ENCODE measurements at regions not wholly inside any gene's neighbourhood (a gene's known extent, or its start where the extent isn't known, plus 50 kb on each side); places are given as distances from the start of the nearest gene placed in this dataset.

DNA sequence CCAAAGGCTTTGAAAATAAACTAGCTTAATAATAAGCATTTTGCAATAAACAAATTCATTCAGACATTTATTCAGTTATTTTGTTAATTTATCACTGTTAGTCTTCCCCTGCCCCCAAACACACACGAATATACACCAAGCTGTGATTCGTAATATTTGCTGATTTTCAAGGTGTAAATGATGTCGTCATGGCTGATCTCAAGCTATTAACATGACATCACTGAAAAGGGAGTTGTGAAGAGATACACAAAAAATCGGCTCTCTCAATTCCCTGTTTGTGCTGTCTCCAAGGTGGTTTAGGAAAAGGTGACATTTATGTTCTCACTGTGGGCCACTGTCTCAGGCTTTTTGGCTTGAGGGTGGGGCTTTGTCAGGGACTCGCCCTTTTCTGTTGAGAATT, 413.3 kb downstream of the CDH9 start:
- 67 to 77% methylated on average over 5 of the region's 5 CpGs for WGBS, 2 donors
- no peak for TF ChIP-seq POLR2A (IDR thresholded peaks at IDR 0.05)
- TF ChIP-seq CTCF (IDR thresholded peaks at IDR 0.05): no peak

GRCh38 chr5:26622947-26623346, 415.4 kb downstream of the CDH9 start:
- 76 to 79% methylated on average over 3 of the region's 3 CpGs for WGBS, 2 donors
- no peaks in the 10 kb centered on the region for H3K4me1 ChIP-seq
- H3K27ac ChIP-seq: no peak overlapping the region
- H3K27me3 ChIP-seq: no peaks in the 10 kb centered on the region
- no peak for DNase-seq
- intact Hi-C loops (cut with DNase I; ENCODE audit: low total_unique reads): no loop called here
- no peak overlapping the region for H3K4me3 ChIP-seq
- no peak for TF ChIP-seq POLR2A (IDR thresholded peaks at IDR 0.05)
- no peak for TF ChIP-seq CTCF (IDR thresholded peaks at IDR 0.05)
- H3K36me3 ChIP-seq (ENCODE audit: low read depth, missing control alignments): no peaks in the 10 kb centered on the region
- no peaks in the 10 kb centered on the region for H3K9me3 ChIP-seq

More for the DNA sequence above, 413.3 kb downstream of the CDH9 start:
- no peak overlapping the region for H3K4me3 ChIP-seq
- H3K27ac ChIP-seq: no peak overlapping the region
- no peak for DNase-seq
- no peaks in the 10 kb centered on the region for H3K36me3 ChIP-seq (ENCODE audit: low read depth, missing control alignments)
- intact Hi-C loops (cut with DNase I; ENCODE audit: low total_unique reads): no loop called here
- no peaks in the 10 kb centered on the region for H3K27me3 ChIP-seq
- H3K9me3 ChIP-seq: no peaks in the 10 kb centered on the region
- no peaks in the 10 kb centered on the region for H3K4me1 ChIP-seq

GRCh38 chr5:26610577-26610976, 427.8 kb downstream of the CDH9 start:
- 60 to 73% methylated on average over 1 of the region's 1 CpG for WGBS, 2 donors
- DNase-seq: no peak
- no peaks in the 10 kb centered on the region for H3K4me1 ChIP-seq
- intact Hi-C loops (cut with DNase I; ENCODE audit: low total_unique reads): no loop called here
- no peak for TF ChIP-seq CTCF (IDR thresholded peaks at IDR 0.05)
- no peak for TF ChIP-seq POLR2A (IDR thresholded peaks at IDR 0.05)
- H3K36me3 ChIP-seq (ENCODE audit: low read depth, missing control alignments): no peaks in the 10 kb centered on the region
- H3K27ac ChIP-seq: no peak overlapping the region
- H3K27me3 ChIP-seq: no peaks in the 10 kb centered on the region
- no peak overlapping the region for H3K4me3 ChIP-seq
- no peaks in the 10 kb centered on the region for H3K9me3 ChIP-seq

DNA sequence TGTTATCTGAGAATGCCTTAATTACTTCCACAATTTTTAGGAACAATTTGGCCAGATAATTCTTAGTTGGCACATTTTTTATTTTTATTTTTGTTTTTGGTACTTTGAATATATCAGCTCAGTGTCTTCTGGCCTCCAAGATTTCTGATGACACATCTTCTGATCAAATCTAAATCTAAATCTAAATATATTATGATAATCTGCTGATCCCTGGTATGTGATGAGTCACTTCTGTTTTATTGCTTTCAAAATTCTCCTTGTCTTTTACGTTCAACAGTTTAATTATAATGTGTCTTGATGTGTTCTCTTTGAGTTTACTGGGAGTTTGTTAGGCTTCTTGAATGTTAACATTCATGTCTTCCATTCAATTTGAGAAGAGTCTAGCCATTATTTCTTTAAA, 436.8 kb downstream of the CDH9 start:
- Histone ChIP-seq H3K36me3 (ENCODE audit: low read depth, missing control alignments) (no peaks in the 10 kb centered on the region), H3K4me1 (no peaks in the 10 kb centered on the region), H3K9me3 (no peaks in the 10 kb centered on the region), H3K4me3 (no peak overlapping the region), H3K27ac (no peak overlapping the region), H3K27me3 (no peaks in the 10 kb centered on the region)
- intact Hi-C loops (cut with DNase I; ENCODE audit: low total_unique reads): no loop called here
- no peak for TF ChIP-seq CTCF (IDR thresholded peaks at IDR 0.05)
- no peak for TF ChIP-seq POLR2A (IDR thresholded peaks at IDR 0.05)
- DNase-seq: no peak
- 61 to 63% methylated on average over 1 of the region's 1 CpG for WGBS, 2 donors

- intact Hi-C loops (cut with DNase I; ENCODE audit: low total_unique reads): no loop called here
- Histone ChIP-seq H3K27ac (no peak overlapping the region), H3K36me3 (ENCODE audit: low read depth, missing control alignments) (no peaks in the 10 kb centered on the region), H3K27me3 (no peaks in the 10 kb centered on the region), H3K9me3 (no peaks in the 10 kb centered on the region), H3K4me3 (no peak overlapping the region), H3K4me1 (no peaks in the 10 kb centered on the region)
- TF ChIP-seq CTCF (IDR thresholded peaks at IDR 0.05) (no peak), POLR2A (IDR thresholded peaks at IDR 0.05) (no peak)
- no peak for DNase-seq
- WGBS, 2 donors: 54 to 64% methylated on average over 1 of the region's 1 CpG
Measured at GRCh38 chr5:26582350-26583045, 455.9 kb downstream of the CDH9 start.
